HepG2 (cell line): ENCODE measurements at regions not wholly inside any gene's neighbourhood (a gene's known extent, or its start where the extent isn't known, plus 50 kb on each side); places are given as distances from the start of the nearest gene placed in this dataset.

Experiments used
- CBX5 ChIP-seq: sonication (generic); formaldehyde crosslinking; IDR thresholded peaks from 2 replicates; pipeline ENCODE4 v1.4.0; 2020; ENCODE audit warnings: missing genetic modification reagents, borderline replicate concordance
- CEBPG ChIP-seq: IDR thresholded peaks from 2 replicates; pipeline ENCODE4 v1.6.1; 2016
- CENPX ChIP-seq: sonication (generic); formaldehyde crosslinking; IDR thresholded peaks from 2 replicates; pipeline ENCODE4 v1.9.0; 2021; ENCODE audit warnings: mild to moderate bottlenecking, missing genetic modification reagents, moderate library complexity
- DPF2 ChIP-seq: sonication (generic); formaldehyde crosslinking; IDR thresholded peaks from 2 replicates; pipeline ENCODE4 v1.4.0; 2020; ENCODE audit warnings: mild to moderate bottlenecking, low read depth, missing genetic modification reagents, borderline replicate concordance
- GATAD1 ChIP-seq: IDR thresholded peaks from 2 replicates; pipeline ENCODE4 v1.6.1; 2016; ENCODE audit warnings: missing genetic modification reagents, missing compliant biosample characterization
- JARID2 ChIP-seq: sonication (generic); formaldehyde crosslinking; IDR thresholded peaks from 2 replicates; pipeline ENCODE4 v1.8.1; 2023; ENCODE audit warnings: missing genetic modification reagents, inconsistent platforms; ENCODE audit not compliant: insufficient replicate concordance
- KLF16 ChIP-seq, 2 experiments: sonication (generic) in 1 of 2; formaldehyde crosslinking in 1 of 2; IDR thresholded peaks; 2 replicates each; pipeline versions ENCODE4 v1.6.1 to v1.8.0; 2016 to 2023; ENCODE audit warnings: missing genetic modification reagents in 2 of 2, missing compliant biosample characterization in 1 of 2
- KLF6 ChIP-seq: IDR thresholded peaks from 2 replicates; pipeline ENCODE4 v1.8.0; 2016; ENCODE audit warnings: missing biosample characterization, missing genetic modification reagents
- LCORL ChIP-seq, 2 experiments: fragments of 450-650 bp in 1 of 2; sonication (generic) in 1 of 2; formaldehyde crosslinking in 1 of 2; IDR thresholded peaks; 2 replicates each; pipeline versions ENCODE4 v1.5.0 to v1.6.1; 2017 to 2020; ENCODE audit warnings: antibody characterized with exemption in 1 of 2, missing genetic modification reagents in 1 of 2
- MTA1 ChIP-seq: sonication (generic); formaldehyde crosslinking; IDR thresholded peaks from 2 replicates; pipeline ENCODE4 v1.4.0; 2020; ENCODE audit warnings: missing genetic modification reagents, mild to moderate bottlenecking, borderline replicate concordance
- NFIC ChIP-seq: IDR thresholded peaks from 2 replicates; pipeline ENCODE4 v1.6.1; 2012; ENCODE audit warnings: mild to moderate bottlenecking, low read length, inconsistent platforms
- PCBP1 ChIP-seq: fragments of 200-400 bp; formaldehyde crosslinking; IDR thresholded peaks from 2 replicates; pipeline ENCODE4 v1.6.1; 2017; ENCODE audit warnings: mild to moderate bottlenecking, low read depth, low read length, borderline replicate concordance
- SATB2 ChIP-seq: sonication (generic); formaldehyde crosslinking; IDR thresholded peaks from 2 replicates; pipeline ENCODE4 v1.5.0; 2020; ENCODE audit warnings: missing genetic modification reagents
- SNAPC2 ChIP-seq: sonication (generic); formaldehyde crosslinking; IDR thresholded peaks from 2 replicates; pipeline ENCODE4 v1.8.1; 2022; ENCODE audit warnings: mild to moderate bottlenecking, missing genetic modification reagents
- ZBTB8A ChIP-seq: sonication (generic); formaldehyde crosslinking; IDR thresholded peaks from 2 replicates; pipeline ENCODE4 v1.4.0; 2020; ENCODE audit warnings: mild to moderate bottlenecking, low read depth, missing genetic modification reagents, borderline replicate concordance
- ZFAT ChIP-seq: sonication (generic); formaldehyde crosslinking; conservative IDR thresholded peaks from 2 replicates; pipeline ENCODE4 v1.8.1; 2023; ENCODE audit warnings: missing genetic modification reagents, inconsistent platforms
- ZFYVE20 ChIP-seq: sonication (generic); formaldehyde crosslinking; IDR thresholded peaks from 2 replicates; pipeline ENCODE4 v1.8.0; 2023; ENCODE audit warnings: low read depth, mild to moderate bottlenecking, moderate library complexity, missing genetic modification reagents, borderline replicate concordance
- ZKSCAN5 ChIP-seq: sonication (generic); formaldehyde crosslinking; IDR thresholded peaks from 2 replicates; pipeline ENCODE4 v1.5.1; 2020; ENCODE audit warnings: mild to moderate bottlenecking, missing genetic modification reagents
- ZNF451 ChIP-seq: sonication (generic); formaldehyde crosslinking; IDR thresholded peaks from 2 replicates; pipeline ENCODE4 v1.5.0; 2020; ENCODE audit warnings: mild to moderate bottlenecking, missing genetic modification reagents
- ZNF484 ChIP-seq: sonication (generic); formaldehyde crosslinking; IDR thresholded peaks from 2 replicates; pipeline ENCODE4 v1.5.1; 2020; ENCODE audit warnings: mild to moderate bottlenecking, low read depth, missing genetic modification reagents, borderline replicate concordance
- ZNF569 ChIP-seq: sonication (generic); formaldehyde crosslinking; IDR thresholded peaks from 2 replicates; pipeline ENCODE4 v1.5.0; 2020; ENCODE audit warnings: mild to moderate bottlenecking, missing genetic modification reagents, moderate library complexity, borderline replicate concordance
- TF ChIP-seq, protein P1 (sequence below): sonication (generic); formaldehyde crosslinking; IDR thresholded peaks from 2 replicates; pipeline ENCODE4 v1.9.0; 2021; ENCODE audit warnings: missing genetic modification reagents, borderline replicate concordance
- TF ChIP-seq, protein P2 (sequence below): sonication (generic); formaldehyde crosslinking; IDR thresholded peaks from 2 replicates; pipeline ENCODE4 v1.4.0; 2020; ENCODE audit warnings: low read depth, missing genetic modification reagents
- TF ChIP-seq, protein P3 (sequence below): sonication (generic); formaldehyde crosslinking; IDR thresholded peaks from 2 replicates; pipeline ENCODE4 v1.5.1; 2020; ENCODE audit warnings: missing genetic modification reagents, mild to moderate bottlenecking, borderline replicate concordance

GRCh38 chr10:29130190-29130673 lies 158.6 kb upstream of the LYZL1 start (continued):
- TF ChIP-seq, protein P1, sequence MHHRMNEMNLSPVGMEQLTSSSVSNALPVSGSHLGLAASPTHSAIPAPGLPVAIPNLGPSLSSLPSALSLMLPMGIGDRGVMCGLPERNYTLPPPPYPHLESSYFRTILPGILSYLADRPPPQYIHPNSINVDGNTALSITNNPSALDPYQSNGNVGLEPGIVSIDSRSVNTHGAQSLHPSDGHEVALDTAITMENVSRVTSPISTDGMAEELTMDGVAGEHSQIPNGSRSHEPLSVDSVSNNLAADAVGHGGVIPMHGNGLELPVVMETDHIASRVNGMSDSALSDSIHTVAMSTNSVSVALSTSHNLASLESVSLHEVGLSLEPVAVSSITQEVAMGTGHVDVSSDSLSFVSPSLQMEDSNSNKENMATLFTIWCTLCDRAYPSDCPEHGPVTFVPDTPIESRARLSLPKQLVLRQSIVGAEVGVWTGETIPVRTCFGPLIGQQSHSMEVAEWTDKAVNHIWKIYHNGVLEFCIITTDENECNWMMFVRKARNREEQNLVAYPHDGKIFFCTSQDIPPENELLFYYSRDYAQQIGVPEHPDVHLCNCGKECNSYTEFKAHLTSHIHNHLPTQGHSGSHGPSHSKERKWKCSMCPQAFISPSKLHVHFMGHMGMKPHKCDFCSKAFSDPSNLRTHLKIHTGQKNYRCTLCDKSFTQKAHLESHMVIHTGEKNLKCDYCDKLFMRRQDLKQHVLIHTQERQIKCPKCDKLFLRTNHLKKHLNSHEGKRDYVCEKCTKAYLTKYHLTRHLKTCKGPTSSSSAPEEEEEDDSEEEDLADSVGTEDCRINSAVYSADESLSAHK (CRISPR knock-in tag) = no peak
- no peak for TF ChIP-seq CBX5
- TF ChIP-seq NFIC = peak; percentile 63; the same call in 1 of the 2 replicates
- peak in 1 of 2 experiments; percentile 89; a peak in 2 of 4 replicates for TF ChIP-seq KLF16 (CRISPR knock-in tag; IDR thresholded peaks at IDR 0.05)
- no peak for TF ChIP-seq ZKSCAN5 (CRISPR knock-in tag)
- 0 out of 2 replicates have a peak, but pooled peaks have one; percentile 45 for TF ChIP-seq KLF6 (CRISPR knock-in tag)
- TF ChIP-seq LCORL (IDR thresholded peaks at IDR 0.05) = peak; percentile 81
- TF ChIP-seq LCORL (CRISPR knock-in tag; IDR thresholded peaks at IDR 0.05) = peak; percentile 69; the same call in 1 of the 2 replicates
- TF ChIP-seq ZFYVE20 (CRISPR knock-in tag) = no peak
- TF ChIP-seq ZNF451 = no peak
- no peak for TF ChIP-seq DPF2
- TF ChIP-seq JARID2 (CRISPR knock-in tag) = no peak
- TF ChIP-seq ZFAT = no peak
- no peak for TF ChIP-seq MTA1 (CRISPR knock-in tag)
- TF ChIP-seq ZBTB8A (CRISPR knock-in tag) = no peak
- no peak for TF ChIP-seq CENPX (CRISPR knock-in tag)
- TF ChIP-seq ZNF569 = no peak
- 0 out of 2 replicates have a peak, but pooled peaks have one; percentile 35 for TF ChIP-seq SATB2
- TF ChIP-seq SNAPC2 (CRISPR knock-in tag) = no peak
- peak; percentile 78 for TF ChIP-seq CEBPG
- TF ChIP-seq, protein P2, sequence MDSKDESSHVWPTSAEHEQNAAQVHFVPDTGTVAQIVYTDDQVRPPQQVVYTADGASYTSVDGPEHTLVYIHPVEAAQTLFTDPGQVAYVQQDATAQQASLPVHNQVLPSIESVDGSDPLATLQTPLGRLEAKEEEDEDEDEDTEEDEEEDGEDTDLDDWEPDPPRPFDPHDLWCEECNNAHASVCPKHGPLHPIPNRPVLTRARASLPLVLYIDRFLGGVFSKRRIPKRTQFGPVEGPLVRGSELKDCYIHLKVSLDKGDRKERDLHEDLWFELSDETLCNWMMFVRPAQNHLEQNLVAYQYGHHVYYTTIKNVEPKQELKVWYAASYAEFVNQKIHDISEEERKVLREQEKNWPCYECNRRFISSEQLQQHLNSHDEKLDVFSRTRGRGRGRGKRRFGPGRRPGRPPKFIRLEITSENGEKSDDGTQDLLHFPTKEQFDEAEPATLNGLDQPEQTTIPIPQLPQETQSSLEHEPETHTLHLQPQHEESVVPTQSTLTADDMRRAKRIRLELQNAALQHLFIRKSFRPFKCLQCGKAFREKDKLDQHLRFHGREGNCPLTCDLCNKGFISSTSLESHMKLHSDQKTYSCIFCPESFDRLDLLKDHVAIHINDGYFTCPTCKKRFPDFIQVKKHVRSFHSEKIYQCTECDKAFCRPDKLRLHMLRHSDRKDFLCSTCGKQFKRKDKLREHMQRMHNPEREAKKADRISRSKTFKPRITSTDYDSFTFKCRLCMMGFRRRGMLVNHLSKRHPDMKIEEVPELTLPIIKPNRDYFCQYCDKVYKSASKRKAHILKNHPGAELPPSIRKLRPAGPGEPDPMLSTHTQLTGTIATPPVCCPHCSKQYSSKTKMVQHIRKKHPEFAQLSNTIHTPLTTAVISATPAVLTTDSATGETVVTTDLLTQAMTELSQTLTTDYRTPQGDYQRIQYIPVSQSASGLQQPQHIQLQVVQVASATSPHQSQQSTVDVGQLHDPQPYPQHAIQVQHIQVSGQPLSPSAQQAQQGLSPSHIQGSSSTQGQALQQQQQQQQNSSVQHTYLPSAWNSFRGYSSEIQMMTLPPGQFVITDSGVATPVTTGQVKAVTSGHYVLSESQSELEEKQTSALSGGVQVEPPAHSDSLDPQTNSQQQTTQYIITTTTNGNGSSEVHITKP = no peak
- TF ChIP-seq PCBP1 = no peak
- TF ChIP-seq, protein P3, sequence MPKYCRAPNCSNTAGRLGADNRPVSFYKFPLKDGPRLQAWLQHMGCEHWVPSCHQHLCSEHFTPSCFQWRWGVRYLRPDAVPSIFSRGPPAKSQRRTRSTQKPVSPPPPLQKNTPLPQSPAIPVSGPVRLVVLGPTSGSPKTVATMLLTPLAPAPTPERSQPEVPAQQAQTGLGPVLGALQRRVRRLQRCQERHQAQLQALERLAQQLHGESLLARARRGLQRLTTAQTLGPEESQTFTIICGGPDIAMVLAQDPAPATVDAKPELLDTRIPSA = no peak
- peak; percentile 37; the same call in 1 of the 2 replicates for TF ChIP-seq GATAD1 (CRISPR knock-in tag)
- TF ChIP-seq ZNF484 (CRISPR knock-in tag) = no peak
